NB4 (cell line): ENCODE measurements at regions not wholly inside any gene's neighbourhood (a gene's known extent, or its start where the extent isn't known, plus 50 kb on each side); places are given as distances from the start of the nearest gene placed in this dataset.
A peak's percentile ranks its signal among the peaks of the same experiment; 100 is the strongest.
"Not testable (repeated sequence)": the region's sequence is repeated elsewhere in the genome, so short reads cannot be mapped to it uniquely, and the experiment has no call there.

Source experiments
- DNase-seq: peaks from one replicate; pipeline ENCODE4 v3.0.0; 2010; ENCODE audit warnings: low read depth
- H3K4me3 ChIP-seq: one replicate; pipeline ENCODE4 v1.5.1; 2011; ENCODE audit warnings: mild to moderate bottlenecking, low read depth, low read length, moderate library complexity
- MYC ChIP-seq: IDR thresholded peaks from 2 replicates; pipeline ENCODE4 v1.6.1; 2011; ENCODE audit warnings: low read depth, low read length
- POLR2A ChIP-seq: IDR thresholded peaks from 2 replicates; pipeline ENCODE4 v1.6.1; 2011; ENCODE audit warnings: mild to moderate bottlenecking; ENCODE audit not compliant: insufficient read length; ENCODE audit errors: extremely low read depth
- TF ChIP-seq, protein P1 (sequence below): IDR thresholded peaks from 2 replicates; pipeline ENCODE4 v1.6.1; 2011; ENCODE audit warnings: low read depth, low read length
- TF ChIP-seq, protein P2 (sequence below): IDR thresholded peaks from one replicate; pipeline ENCODE4 v1.5.1; 2012; ENCODE audit warnings: low read depth, low read length

DNA sequence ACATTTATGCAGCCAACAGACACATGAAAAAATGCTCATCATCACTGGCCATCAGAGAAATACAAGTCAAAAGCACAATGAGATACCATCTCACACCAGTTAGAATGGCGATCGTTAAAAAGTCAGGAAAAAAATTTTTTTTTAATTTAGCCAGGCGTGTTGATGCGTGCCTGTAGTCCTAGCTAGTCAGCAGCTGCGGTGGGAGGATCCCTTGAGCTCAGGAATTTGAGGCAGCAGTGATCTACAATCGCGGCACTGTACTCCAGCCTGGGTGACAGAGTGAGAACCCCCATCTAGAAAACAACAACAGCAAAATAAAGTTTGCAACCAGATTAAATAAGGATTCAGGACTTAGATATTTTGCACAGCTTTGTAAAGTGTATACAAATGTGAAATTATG, 65.7 kb upstream of the ALG13 start:
- DNase-seq, result no peak
- H3K4me3 ChIP-seq, result no peak overlapping the region
- TF ChIP-seq POLR2A (no peak), MYC (no peak)
- TF ChIP-seq, protein P1, sequence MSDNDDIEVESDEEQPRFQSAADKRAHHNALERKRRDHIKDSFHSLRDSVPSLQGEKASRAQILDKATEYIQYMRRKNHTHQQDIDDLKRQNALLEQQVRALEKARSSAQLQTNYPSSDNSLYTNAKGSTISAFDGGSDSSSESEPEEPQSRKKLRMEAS, result no peak
- TF ChIP-seq, protein P2, sequence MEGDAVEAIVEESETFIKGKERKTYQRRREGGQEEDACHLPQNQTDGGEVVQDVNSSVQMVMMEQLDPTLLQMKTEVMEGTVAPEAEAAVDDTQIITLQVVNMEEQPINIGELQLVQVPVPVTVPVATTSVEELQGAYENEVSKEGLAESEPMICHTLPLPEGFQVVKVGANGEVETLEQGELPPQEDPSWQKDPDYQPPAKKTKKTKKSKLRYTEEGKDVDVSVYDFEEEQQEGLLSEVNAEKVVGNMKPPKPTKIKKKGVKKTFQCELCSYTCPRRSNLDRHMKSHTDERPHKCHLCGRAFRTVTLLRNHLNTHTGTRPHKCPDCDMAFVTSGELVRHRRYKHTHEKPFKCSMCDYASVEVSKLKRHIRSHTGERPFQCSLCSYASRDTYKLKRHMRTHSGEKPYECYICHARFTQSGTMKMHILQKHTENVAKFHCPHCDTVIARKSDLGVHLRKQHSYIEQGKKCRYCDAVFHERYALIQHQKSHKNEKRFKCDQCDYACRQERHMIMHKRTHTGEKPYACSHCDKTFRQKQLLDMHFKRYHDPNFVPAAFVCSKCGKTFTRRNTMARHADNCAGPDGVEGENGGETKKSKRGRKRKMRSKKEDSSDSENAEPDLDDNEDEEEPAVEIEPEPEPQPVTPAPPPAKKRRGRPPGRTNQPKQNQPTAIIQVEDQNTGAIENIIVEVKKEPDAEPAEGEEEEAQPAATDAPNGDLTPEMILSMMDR, result no peak

DNA sequence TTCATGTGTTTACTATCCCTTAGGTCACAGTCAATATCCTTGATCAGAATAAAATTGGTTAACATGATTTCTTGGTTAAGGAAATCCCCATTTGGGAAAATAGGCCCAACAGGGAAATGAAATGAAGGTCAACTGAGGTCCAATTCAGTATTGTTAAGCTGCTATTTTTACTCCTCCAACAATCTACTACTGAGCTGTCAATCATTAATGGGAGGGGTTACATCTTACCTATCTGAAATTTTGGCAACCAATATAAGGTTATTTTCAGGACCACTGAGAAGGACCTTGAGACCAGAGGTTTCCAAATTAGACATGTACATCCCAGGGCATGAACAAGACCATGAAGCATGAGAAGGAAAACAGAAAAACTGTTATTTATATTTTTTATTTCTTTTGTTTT, 64.2 kb upstream of the ALG13 start:
- no peak overlapping the region for H3K4me3 ChIP-seq
- TF ChIP-seq, protein P2, result no peak
- TF ChIP-seq, protein P1, result no peak
- TF ChIP-seq MYC (no peak), POLR2A (no peak)
- no peak for DNase-seq

DNA sequence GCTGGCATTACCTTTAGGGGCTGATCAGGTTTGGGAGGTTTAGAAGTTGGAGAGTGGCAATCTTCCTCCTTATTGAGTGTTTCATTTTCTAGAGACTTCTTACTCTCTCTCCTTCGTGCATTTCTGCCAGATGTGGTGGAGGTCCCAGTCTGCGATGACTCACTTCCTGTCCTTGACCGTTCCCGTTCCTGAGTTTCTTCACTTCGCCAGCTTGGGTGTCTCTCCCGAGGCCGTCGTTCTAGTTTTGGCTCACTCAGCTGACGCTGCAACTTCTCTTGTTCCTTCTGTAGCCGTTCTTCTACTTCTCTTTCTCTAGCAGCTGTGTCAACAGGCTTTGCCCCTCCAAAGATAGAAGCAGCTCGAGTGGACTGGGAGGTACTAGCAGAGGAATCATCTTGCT, 60.9 kb upstream of the ALG13 start:
- peak; percentile 81 for DNase-seq
- not testable (repeated sequence) for H3K4me3 ChIP-seq

DNA sequence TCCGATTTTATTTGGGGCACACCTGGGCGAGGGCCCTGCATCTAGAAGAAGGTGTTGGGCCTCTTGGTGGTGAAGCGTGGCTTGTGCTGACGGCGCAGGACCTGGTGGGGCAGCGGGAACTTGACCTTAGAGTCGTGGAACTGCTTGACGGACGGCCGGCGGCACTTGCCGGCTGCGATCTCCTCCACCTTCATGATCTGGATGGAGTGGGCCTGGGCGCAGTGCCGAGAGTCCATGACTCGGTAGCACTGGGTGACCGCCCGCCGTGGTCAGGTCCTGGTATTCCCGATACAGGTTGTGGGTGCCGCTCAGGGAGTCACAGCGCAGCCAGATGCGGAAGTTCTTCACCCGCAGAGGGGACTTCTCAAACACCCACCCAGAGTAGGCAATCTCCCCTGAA, 56.8 kb upstream of the ALG13 start:
- no peak overlapping the region for H3K4me3 ChIP-seq
- no peak for DNase-seq
- TF ChIP-seq, protein P2, result no peak

DNA sequence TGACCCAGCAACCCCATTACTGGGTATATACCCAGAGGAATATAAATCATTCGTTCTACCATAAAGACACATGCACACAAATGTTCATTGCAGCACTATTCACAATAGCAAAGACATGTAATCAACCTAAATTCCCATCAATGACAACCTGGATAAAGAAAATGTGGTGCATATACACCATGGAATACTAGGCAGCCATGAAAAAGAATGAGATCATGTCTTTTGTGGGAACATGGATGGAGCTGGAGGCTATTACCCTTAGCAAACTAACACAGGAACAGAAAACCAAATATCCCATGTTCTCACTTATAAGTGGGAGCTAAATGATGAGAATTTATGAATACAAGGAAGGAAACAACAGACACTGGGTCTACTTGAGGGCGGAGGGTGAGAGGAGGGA, 53.7 kb upstream of the ALG13 start:
- not testable (repeated sequence) for DNase-seq, H3K4me3 ChIP-seq
